GM12865 (cell line): ENCODE measurements at regions not wholly inside any gene's neighbourhood (a gene's known extent, or its start where the extent isn't known, plus 50 kb on each side); places are given as distances from the start of the nearest gene placed in this dataset.

Experiments
- DNase-seq: peaks from one replicate; pipeline ENCODE4 v3.0.0; 2010; ENCODE audit warnings: low read depth
- H3K4me3 ChIP-seq: 2 replicates; pipeline ENCODE4 v1.5.1; 2011; ENCODE audit warnings: mild to moderate bottlenecking, low read depth, low read length, control low read depth
- TF ChIP-seq, protein P1 (sequence below): IDR thresholded peaks from 2 replicates; pipeline ENCODE4 v1.5.1; 2011; ENCODE audit warnings: low read length, control low read depth, low read depth, inconsistent platforms; ENCODE audit not compliant: insufficient read depth; ENCODE audit errors: missing control alignments

DNA sequence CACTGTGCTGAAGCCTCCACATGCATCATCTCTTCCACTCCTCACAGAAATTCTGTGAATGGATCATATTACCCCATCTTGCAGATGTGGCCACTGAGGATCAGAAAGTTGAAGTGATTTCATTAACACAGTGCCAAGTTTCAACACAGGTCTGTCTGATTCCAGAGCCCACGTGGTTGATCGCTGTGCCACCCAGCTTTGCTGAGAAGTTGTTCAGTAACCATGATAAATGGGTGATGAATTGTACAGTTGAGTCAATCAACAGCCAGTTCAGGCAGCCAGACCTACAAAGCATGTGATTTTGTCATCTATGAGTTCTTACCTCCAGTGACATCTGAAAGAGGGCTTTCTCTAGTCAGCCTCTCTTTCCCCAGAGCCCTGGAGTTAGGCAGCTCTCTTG is 61.8 kb upstream of the GRHL3 start:
- no peak for DNase-seq
- TF ChIP-seq, protein P1, sequence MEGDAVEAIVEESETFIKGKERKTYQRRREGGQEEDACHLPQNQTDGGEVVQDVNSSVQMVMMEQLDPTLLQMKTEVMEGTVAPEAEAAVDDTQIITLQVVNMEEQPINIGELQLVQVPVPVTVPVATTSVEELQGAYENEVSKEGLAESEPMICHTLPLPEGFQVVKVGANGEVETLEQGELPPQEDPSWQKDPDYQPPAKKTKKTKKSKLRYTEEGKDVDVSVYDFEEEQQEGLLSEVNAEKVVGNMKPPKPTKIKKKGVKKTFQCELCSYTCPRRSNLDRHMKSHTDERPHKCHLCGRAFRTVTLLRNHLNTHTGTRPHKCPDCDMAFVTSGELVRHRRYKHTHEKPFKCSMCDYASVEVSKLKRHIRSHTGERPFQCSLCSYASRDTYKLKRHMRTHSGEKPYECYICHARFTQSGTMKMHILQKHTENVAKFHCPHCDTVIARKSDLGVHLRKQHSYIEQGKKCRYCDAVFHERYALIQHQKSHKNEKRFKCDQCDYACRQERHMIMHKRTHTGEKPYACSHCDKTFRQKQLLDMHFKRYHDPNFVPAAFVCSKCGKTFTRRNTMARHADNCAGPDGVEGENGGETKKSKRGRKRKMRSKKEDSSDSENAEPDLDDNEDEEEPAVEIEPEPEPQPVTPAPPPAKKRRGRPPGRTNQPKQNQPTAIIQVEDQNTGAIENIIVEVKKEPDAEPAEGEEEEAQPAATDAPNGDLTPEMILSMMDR, result no peak
- no peak overlapping the region for H3K4me3 ChIP-seq

DNA sequence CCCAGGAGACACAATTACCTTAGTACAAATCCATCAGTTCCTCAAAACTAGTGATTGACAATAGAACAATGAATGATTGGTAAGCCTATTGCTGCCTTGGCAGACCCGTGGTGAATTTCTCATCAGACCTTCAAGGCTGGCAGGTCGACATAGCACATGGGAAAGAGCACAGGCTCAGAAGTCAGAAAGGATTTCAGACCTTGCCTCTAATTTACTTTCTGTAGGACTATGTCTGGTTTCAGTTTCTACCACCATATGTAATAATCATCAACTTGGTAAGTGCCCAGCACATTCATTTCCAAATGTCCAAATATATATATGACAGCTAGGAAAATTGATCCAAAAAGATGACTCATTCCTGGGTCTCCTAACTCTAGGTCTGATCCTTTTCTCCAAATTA is 62.5 kb upstream of the GRHL3 start:
- no peak overlapping the region for H3K4me3 ChIP-seq
- peak; percentile 11 for DNase-seq
- TF ChIP-seq, protein P1, result no peak

DNA sequence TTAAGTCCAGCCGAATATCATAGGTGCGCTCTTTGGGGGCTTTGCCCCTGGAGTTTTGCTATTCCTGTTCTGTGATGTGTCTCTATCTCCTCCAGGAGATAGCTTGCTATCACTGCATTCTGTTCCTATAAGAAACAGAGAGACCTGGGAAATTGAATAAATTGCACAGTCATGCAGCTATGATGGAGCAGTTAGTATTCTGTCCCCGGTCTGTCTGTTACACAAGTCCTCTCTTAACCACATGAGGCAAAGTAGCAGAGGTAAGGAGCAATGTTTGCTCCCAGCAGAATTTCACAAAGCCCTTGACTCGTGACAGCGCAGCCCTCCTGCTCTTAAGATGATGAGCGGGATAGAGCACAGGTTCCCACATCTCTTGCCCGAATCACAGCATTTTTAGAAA is 63.9 kb upstream of the GRHL3 start:
- no peak for DNase-seq
- TF ChIP-seq, protein P1, result no peak
- no peak overlapping the region for H3K4me3 ChIP-seq

DNA sequence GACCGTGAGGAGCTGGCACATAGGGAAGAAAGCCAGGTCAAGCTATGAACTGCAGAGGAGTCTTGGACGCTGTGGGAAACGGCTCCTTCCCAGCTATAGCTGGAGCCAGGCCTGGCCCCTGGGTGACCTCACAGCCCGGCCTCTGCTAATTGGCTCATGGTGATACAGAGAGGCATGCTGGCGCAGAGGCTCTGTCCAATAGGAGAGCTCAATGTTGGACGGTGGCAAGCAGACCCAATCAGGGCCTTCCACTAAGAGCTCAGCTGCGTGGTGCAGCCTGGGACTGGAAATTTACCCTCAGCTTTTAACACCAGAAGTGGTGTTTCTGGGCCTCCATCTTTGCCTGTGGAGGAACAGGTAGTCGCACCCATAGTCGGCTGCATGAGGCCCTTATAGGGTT is 64.4 kb upstream of the GRHL3 start:
- DNase-seq, result peak; percentile 24
- TF ChIP-seq, protein P1, result no peak

DNA sequence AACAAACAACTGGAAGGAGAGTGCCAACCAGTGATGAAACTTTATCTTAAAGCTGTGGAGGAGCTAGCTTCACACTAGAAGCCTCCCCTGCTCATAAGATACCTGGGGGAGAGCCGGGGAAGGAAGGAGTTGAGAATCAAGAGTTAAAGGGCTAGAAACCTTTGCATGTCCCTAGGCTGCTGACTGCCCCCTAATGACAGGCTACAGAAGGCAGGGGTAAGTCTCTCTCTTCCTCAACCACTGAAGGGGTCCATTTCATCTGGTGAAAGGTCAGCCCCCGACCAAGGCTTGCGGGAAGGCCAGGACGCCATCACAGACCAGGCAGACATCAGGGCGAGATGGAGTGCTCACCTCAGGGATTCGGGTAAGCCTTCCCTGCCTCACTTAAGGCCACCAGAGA is 65.6 kb upstream of the GRHL3 start:
- TF ChIP-seq, protein P1, result peak; percentile 18

More for the DNA sequence above, 64.4 kb upstream of the GRHL3 start:
- no peak overlapping the region for H3K4me3 ChIP-seq

DNA sequence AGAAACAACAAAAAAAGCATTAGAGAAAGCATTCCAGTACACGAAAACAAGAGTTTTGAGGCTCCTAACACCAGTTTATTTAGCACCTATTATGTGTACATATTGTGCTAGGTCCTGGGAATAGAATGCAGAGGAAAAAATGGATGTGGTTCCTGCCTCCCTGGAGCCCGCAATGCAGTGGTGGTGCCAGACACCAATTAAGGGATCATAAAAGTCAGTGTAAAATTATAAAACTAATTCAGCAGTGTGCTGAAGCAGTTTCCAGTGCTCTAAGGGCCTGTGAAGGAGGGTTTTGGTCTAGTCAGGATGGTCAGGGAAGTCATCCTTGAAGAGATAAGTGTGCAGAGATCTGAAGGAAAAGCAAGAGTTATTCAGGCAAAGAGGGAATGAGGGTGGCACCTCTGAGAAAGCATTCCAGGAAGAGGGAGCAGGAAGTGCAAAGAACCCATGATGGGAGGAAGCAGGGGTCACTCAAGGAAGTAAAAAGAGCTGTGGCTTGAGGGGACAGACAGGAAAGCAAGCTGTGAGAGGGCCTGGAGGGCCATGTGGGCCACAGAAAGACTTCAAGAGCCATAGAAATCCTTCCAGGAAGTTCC is 65.2 kb upstream of the IFNLR1 start:
- no peak overlapping the region for H3K4me3 ChIP-seq
- no peak for DNase-seq
- TF ChIP-seq, protein P1, result no peak

More for the DNA sequence above, 65.6 kb upstream of the GRHL3 start:
- peak; percentile 15 for DNase-seq
- no peak overlapping the region for H3K4me3 ChIP-seq

DNA sequence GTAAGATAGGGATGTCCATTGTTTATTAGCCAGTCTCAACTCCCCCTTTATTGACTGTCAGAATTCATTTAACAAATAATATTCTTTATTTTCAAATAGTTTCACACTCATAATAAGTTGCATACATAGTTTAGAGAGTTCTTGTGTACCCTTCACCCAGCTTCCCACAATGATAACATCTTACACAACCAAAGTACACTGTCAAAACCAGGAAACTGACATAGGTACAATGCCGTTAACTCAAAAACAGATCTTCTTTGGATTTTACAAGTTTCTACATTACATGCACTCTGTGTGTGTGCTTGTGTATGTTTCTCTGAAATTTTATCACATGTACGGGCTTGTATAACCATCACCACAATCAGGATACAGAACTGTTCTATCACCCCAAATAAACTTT is 64.4 kb upstream of the IFNLR1 start:
- no peak overlapping the region for H3K4me3 ChIP-seq
- no peak for DNase-seq
- TF ChIP-seq, protein P1, result no peak
